ENCODE measurements at regions not wholly inside any gene's neighbourhood (a gene's known extent, or its start where the extent isn't known, plus 50 kb on each side); places are given as distances from the start of the nearest gene placed in this dataset.

GRCh38 chr2:126797622-126798275 lies 100.9 kb upstream of the TEX51 start:
- no peaks in the 10 kb centered on the region for H3K9me3 Mint-ChIP-seq
- H3K27ac Mint-ChIP-seq, result no peak overlapping the region
- H3K4me1 Mint-ChIP-seq (ENCODE audit: low read depth), result no peaks in the 10 kb centered on the region
- CTCF ChIA-PET, result no interaction called here
- peaks cover 14% of the 10 kb centered on the region for H3K27me3 Mint-ChIP-seq
- POLR2A ChIA-PET, result no interaction called here
- no peak for DNase-seq
- intact Hi-C loops (cut with micrococcal nuclease), result no loop called here
- H3K36me3 Mint-ChIP-seq, result no peaks in the 10 kb centered on the region
- no peak overlapping the region for H3K4me3 Mint-ChIP-seq

- peaks cover 9% of the 10 kb centered on the region for H3K27me3 Mint-ChIP-seq
- no peaks in the 10 kb centered on the region for H3K9me3 Mint-ChIP-seq
- CTCF ChIA-PET, result no interaction called here
- no peaks in the 10 kb centered on the region for H3K36me3 Mint-ChIP-seq
- intact Hi-C loops (cut with micrococcal nuclease), result no loop called here
- H3K4me1 Mint-ChIP-seq (ENCODE audit: low read depth), result no peaks in the 10 kb centered on the region
- POLR2A ChIA-PET, result no interaction called here
- no peak for DNase-seq
- H3K4me3 Mint-ChIP-seq, result no peak overlapping the region
- no peak overlapping the region for H3K27ac Mint-ChIP-seq
Observed at GRCh38 chr2:126798276-126799140, 100.2 kb upstream of the TEX51 start.

- peaks cover 8% of the 10 kb centered on the region for H3K27me3 Mint-ChIP-seq
- no peaks in the 10 kb centered on the region for H3K4me1 Mint-ChIP-seq (ENCODE audit: low read depth)
- intact Hi-C loops (cut with micrococcal nuclease), result no loop called here
- ChIA-PET POLR2A (no interaction called here), CTCF (no interaction called here)
- no peak overlapping the region for H3K4me3 Mint-ChIP-seq
- H3K36me3 Mint-ChIP-seq, result no peaks in the 10 kb centered on the region
- H3K27ac Mint-ChIP-seq, result no peak overlapping the region
- DNase-seq, result no peak
- H3K9me3 Mint-ChIP-seq, result no peaks in the 10 kb centered on the region
Observed at GRCh38 chr2:126799301-126799700, 99.4 kb upstream of the TEX51 start.

- H3K4me3 Mint-ChIP-seq, result no peak overlapping the region
- H3K36me3 Mint-ChIP-seq, result no peaks in the 10 kb centered on the region
- H3K27me3 Mint-ChIP-seq, result peaks cover 4% of the 10 kb centered on the region
- DNase-seq, result no peak
- no peak overlapping the region for H3K27ac Mint-ChIP-seq
- no peaks in the 10 kb centered on the region for H3K4me1 Mint-ChIP-seq (ENCODE audit: low read depth)
- intact Hi-C loops (cut with micrococcal nuclease), result no loop called here
- ChIA-PET POLR2A (no interaction called here), CTCF (no interaction called here)
- H3K9me3 Mint-ChIP-seq, result no peaks in the 10 kb centered on the region
Observed at GRCh38 chr2:126801473-126801872, 97.2 kb upstream of the TEX51 start.

- Mint-ChIP-seq H3K27ac (no peak overlapping the region), H3K4me1 (ENCODE audit: low read depth) (no peaks in the 10 kb centered on the region), H3K36me3 (no peaks in the 10 kb centered on the region), H3K27me3 (peaks cover 4% of the 10 kb centered on the region), H3K4me3 (no peak overlapping the region), H3K9me3 (no peaks in the 10 kb centered on the region)
- ChIA-PET POLR2A (no interaction called here), CTCF (no interaction called here)
- DNase-seq, result no peak
- intact Hi-C loops (cut with micrococcal nuclease), result no loop called here
Observed at GRCh38 chr2:126802316-126802715, 96.4 kb upstream of the TEX51 start.

- POLR2A ChIA-PET, result no interaction called here
- CTCF ChIA-PET, result no interaction called here
- H3K27ac Mint-ChIP-seq, result no peak overlapping the region
- no peaks in the 10 kb centered on the region for H3K36me3 Mint-ChIP-seq
- DNase-seq, result no peak
- H3K9me3 Mint-ChIP-seq, result no peaks in the 10 kb centered on the region
- peaks cover 5% of the 10 kb centered on the region for H3K27me3 Mint-ChIP-seq
- H3K4me1 Mint-ChIP-seq (ENCODE audit: low read depth), result no peaks in the 10 kb centered on the region
- intact Hi-C loops (cut with micrococcal nuclease), result no loop called here
- no peak overlapping the region for H3K4me3 Mint-ChIP-seq
Observed at GRCh38 chr2:126802774-126803433, 95.8 kb upstream of the TEX51 start.

GRCh38 chr2:126803434-126803775 lies 95.3 kb upstream of the TEX51 start:
- Mint-ChIP-seq H3K4me1 (ENCODE audit: low read depth) (no peaks in the 10 kb centered on the region), H3K27ac (no peak overlapping the region), H3K9me3 (no peaks in the 10 kb centered on the region), H3K36me3 (no peaks in the 10 kb centered on the region), H3K27me3 (peaks cover 5% of the 10 kb centered on the region), H3K4me3 (no peak overlapping the region)
- intact Hi-C loops (cut with micrococcal nuclease), result no loop called here
- ChIA-PET CTCF (no interaction called here), POLR2A (no interaction called here)
- DNase-seq, result no peak

GRCh38 chr2:126804347-126804746 lies 94.3 kb upstream of the TEX51 start:
- no peak overlapping the region for H3K27ac Mint-ChIP-seq
- no peak for DNase-seq
- no peak overlapping the region for H3K4me3 Mint-ChIP-seq
- ChIA-PET POLR2A (no interaction called here), CTCF (no interaction called here)
- intact Hi-C loops (cut with micrococcal nuclease), result no loop called here
- H3K27me3 Mint-ChIP-seq, result peaks cover 5% of the 10 kb centered on the region
- no peaks in the 10 kb centered on the region for H3K9me3 Mint-ChIP-seq
- no peaks in the 10 kb centered on the region for H3K36me3 Mint-ChIP-seq
- H3K4me1 Mint-ChIP-seq (ENCODE audit: low read depth), result no peaks in the 10 kb centered on the region

GRCh38 chr2:126808929-126809328 lies 89.8 kb upstream of the TEX51 start:
- intact Hi-C loops (cut with micrococcal nuclease), result no loop called here
- Mint-ChIP-seq H3K4me1 (ENCODE audit: low read depth) (no peaks in the 10 kb centered on the region), H3K27me3 (peaks cover 6% of the 10 kb centered on the region), H3K27ac (no peak overlapping the region), H3K9me3 (peaks cover 3% of the 10 kb centered on the region), H3K36me3 (no peaks in the 10 kb centered on the region), H3K4me3 (no peak overlapping the region)
- POLR2A ChIA-PET, result no interaction called here
- CTCF ChIA-PET, result no interaction called here
- DNase-seq, result no peak

GRCh38 chr2:126809340-126809739 lies 89.3 kb upstream of the TEX51 start:
- H3K27ac Mint-ChIP-seq, result no peak overlapping the region
- no peak for DNase-seq
- peaks cover 8% of the 10 kb centered on the region for H3K27me3 Mint-ChIP-seq
- POLR2A ChIA-PET, result no interaction called here
- H3K4me3 Mint-ChIP-seq, result no peak overlapping the region
- no peaks in the 10 kb centered on the region for H3K36me3 Mint-ChIP-seq
- H3K9me3 Mint-ChIP-seq, result peaks cover 3% of the 10 kb centered on the region
- intact Hi-C loops (cut with micrococcal nuclease), result no loop called here
- no peaks in the 10 kb centered on the region for H3K4me1 Mint-ChIP-seq (ENCODE audit: low read depth)
- CTCF ChIA-PET, result no interaction called here

- intact Hi-C loops (cut with micrococcal nuclease), result no loop called here
- Mint-ChIP-seq H3K4me3 (no peak overlapping the region), H3K27ac (no peak overlapping the region), H3K27me3 (peaks cover 8% of the 10 kb centered on the region), H3K4me1 (ENCODE audit: low read depth) (no peaks in the 10 kb centered on the region), H3K36me3 (no peaks in the 10 kb centered on the region), H3K9me3 (peaks cover 3% of the 10 kb centered on the region)
- ChIA-PET POLR2A (no interaction called here), CTCF (no interaction called here)
- no peak for DNase-seq
Observed at GRCh38 chr2:126810001-126810400, 88.7 kb upstream of the TEX51 start.

GRCh38 chr2:126811101-126811500 lies 87.6 kb upstream of the TEX51 start:
- H3K36me3 Mint-ChIP-seq, result no peaks in the 10 kb centered on the region
- H3K4me1 Mint-ChIP-seq (ENCODE audit: low read depth), result no peaks in the 10 kb centered on the region

GRCh38 chr2:126817172-126817571 lies 81.5 kb upstream of the TEX51 start:
- intact Hi-C loops (cut with micrococcal nuclease), result no loop called here
- Mint-ChIP-seq H3K27me3 (peaks cover 17% of the 10 kb centered on the region), H3K4me1 (ENCODE audit: low read depth) (no peaks in the 10 kb centered on the region), H3K27ac (no peak overlapping the region), H3K4me3 (no peak overlapping the region), H3K9me3 (peaks cover 3% of the 10 kb centered on the region), H3K36me3 (no peaks in the 10 kb centered on the region)
- POLR2A ChIA-PET, result no interaction called here
- no peak for DNase-seq
- CTCF ChIA-PET, result no interaction called here

More at GRCh38 chr2:126811101-126811500, 87.6 kb upstream of the TEX51 start:
- Mint-ChIP-seq H3K4me3 (no peak overlapping the region), H3K9me3 (peaks cover 3% of the 10 kb centered on the region), H3K27me3 (peaks cover 8% of the 10 kb centered on the region), H3K27ac (no peak overlapping the region)
- no peak for DNase-seq
- CTCF ChIA-PET, result no interaction called here
- intact Hi-C loops (cut with micrococcal nuclease), result no loop called here
- POLR2A ChIA-PET, result no interaction called here

Data from activated CD4-positive, alpha-beta memory T cell treated with anti-CD3 and anti-CD28 coated beads for 36 hours (primary cell).